HG03066 (cell line): ENCODE measurements at regions not wholly inside any gene's neighbourhood (a gene's known extent, or its start where the extent isn't known, plus 50 kb on each side); places are given as distances from the start of the nearest gene placed in this dataset.

Experiments
- ATAC-seq: cut with Tn5 transposase; IDR thresholded peaks from one replicate; pipeline ENCODE4 v1.9.1; 2021; ENCODE audit warnings: low read depth; ENCODE audit not compliant: unreplicated experiment

DNA sequence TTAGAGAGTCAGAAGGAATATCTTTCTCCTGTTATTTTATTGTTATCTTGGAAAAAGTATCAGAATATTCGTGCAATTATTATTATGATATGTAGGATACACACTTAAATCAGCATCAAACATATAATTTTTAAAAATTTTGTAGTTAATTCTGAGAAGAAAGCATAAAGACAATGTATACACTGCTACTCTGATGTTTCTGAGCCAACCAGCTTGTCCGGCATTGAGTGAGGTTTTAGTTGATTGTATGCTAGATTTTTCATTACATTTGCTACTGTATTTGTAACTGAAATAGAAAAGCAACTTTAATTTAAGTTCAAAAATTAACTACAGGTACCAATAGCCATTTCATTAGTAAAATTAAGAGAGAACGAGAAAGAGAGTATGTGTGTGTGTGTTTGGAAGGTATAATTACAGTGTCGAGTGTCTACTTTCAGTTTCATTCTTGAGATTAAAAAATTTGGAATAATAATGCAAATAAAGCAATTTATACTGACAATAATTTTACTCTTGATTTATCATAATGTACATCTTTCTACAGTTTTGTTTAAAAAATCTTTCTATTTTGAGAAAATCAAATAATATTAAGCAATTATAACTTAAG is 160.4 kb upstream of the CDH12 start:
- ATAC-seq = no peak

DNA sequence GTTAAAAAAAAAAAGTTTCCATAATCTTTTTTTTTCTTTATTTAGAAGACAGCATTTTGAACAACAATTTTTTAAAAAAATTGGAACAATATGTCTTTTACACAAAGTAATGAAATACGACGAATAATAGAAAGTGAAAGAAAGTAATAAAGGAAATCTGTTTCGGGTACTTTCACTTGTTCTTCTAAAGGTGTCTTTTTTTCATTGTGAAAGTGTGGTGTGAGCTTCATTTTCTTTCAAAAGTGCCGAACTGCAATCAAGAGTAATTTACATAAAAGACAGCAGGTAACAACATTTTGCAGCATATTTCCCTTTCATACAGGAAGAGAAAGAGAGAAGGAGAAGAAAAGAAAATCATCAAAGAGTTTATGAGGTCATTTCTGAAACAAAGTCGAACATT is 159.7 kb upstream of the CDH12 start:
- peak; percentile 76 for ATAC-seq

DNA sequence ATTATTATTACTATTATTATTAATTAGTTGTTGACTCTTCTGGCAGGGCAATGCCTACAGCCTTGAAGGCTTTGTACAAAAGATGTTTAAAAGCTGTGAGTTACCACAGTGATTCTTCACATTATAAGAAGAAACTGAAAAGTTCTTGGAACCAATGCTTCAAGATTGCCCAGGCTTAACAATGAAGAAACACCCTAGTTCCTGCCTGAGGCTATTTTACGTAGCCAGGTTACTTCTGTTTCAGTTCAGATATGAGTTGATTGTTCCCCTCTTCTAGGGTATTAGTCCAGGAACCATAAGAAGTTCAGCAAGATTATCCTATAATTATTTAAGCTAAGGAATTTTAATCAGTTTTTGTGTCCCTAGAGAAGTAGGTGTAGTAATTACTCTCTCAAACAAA is 154.6 kb upstream of the CDH12 start:
- ATAC-seq = no peak

- no peak for ATAC-seq
Measured at GRCh38 chr5:23007236-23007635, 154.1 kb upstream of the CDH12 start.

DNA sequence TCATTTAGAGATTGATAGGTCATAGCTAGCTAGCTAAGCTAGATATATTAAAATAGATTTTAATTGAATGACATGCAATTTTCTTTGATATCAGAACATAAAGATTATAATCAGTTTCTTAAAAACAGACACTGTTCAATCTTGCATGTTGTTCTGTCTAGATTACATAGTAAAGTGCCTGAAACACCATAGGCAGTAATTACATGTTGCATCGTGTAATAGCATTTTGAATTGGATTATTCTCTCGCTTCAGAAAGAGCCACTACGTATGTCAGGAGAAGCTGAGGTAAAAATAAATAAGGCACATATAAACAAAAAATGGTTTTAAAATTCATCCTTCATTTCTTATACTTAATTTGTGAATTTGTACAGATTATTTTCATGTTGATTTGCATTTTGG is 148.0 kb upstream of the CDH12 start:
- ATAC-seq = no peak

GRCh38 chr5:22998774-22999173 is 145.6 kb upstream of the CDH12 start:
- ATAC-seq = no peak

GRCh38 chr5:22998362-22998761 is 145.2 kb upstream of the CDH12 start:
- no peak for ATAC-seq

GRCh38 chr5:22988937-22989336 is 135.8 kb upstream of the CDH12 start:
- no peak for ATAC-seq

GRCh38 chr5:22986281-22986680 is 133.1 kb upstream of the CDH12 start:
- ATAC-seq = no peak

DNA sequence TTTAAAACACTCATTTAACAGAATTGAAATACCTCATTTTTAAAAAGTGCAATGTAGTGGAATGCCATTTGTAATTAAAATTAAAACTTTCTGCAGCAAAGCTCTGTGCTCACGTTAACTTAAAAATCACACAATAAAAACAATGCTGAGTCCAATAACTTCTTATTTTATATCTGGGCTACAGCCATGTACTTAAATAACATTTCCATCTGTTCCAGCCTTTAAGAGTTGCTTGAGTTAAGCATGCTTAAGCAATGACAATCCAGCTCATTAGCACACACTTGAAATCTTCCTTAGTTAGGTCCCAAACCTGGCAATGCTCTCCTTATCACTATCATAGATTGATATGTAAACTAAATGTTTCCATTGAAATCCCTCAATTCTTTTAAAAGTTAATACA is 132.3 kb upstream of the CDH12 start:
- no peak for ATAC-seq

DNA sequence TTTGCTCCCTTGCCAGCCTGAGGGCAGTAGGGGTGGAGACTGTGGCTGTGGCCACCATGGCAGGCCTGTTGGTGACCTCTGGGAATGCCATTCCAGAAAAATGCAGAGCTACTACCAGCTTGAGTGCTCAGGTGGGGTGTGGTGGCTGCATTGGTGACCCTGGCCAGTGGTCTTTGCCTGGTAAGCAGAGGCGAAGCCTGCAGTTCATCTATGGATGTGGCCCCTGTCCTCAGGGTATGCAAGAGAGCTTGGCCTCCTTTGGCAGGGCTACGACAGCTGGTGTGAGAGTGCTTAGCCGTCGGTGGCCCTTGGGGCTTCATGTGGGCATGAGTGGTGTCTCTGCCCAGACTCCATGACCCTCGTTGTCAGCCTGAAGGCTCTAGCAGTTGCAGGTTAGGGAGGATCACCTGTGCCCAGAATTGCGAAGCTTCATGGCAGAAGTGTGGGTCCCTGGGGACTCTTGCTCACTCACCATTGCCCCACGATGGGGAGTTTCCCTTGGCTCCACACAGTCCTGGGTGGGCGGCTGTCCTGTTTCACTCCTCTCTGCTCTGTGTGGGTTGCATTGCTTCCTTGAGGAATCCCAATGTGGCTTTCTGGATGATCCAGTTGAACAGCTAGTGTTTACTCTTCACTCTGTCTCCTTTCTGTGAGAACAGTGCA is 117.9 kb upstream of the CDH12 start:
- no peak for ATAC-seq

- no peak for ATAC-seq
Measured at GRCh38 chr5:22970491-22970890, 117.3 kb upstream of the CDH12 start.

DNA sequence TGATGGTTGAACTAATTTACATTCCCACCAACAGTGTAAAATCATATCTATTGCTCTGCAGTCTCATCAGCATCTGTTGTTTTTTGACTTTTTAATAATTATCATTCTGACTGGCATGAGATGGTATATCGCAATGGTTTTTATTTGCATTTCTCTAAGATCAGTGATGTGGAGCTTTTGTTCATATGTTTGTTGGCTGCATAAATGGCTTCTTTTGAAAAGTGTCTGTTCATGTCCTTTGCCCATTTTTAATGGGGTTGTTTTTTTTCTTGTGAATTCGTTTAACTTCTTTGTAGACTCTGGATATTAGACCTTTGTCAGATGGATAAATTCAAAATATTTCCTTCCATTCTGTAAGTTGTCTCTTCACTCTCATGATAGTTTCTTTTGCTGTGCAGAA is 115.2 kb upstream of the CDH12 start:
- no peak for ATAC-seq

DNA sequence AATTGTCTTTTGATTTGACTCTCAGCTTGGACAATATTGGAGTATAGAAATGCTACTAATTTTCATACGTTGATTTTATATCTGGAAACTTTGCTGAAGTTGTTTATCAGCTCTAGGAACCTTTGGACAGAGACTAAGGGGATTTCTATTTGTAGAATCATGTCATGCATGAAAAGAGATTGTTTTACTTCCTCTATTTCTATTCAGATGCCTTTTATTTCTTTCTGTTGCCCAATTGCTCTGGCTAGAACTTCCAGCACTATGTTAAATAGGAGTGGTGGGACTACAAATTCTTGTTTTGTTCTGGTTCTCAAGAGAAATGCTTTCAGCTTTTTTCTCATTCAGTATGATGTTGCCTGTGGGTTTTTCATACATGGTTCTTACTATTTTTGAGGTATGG is 112.8 kb upstream of the CDH12 start:
- ATAC-seq = no peak

DNA sequence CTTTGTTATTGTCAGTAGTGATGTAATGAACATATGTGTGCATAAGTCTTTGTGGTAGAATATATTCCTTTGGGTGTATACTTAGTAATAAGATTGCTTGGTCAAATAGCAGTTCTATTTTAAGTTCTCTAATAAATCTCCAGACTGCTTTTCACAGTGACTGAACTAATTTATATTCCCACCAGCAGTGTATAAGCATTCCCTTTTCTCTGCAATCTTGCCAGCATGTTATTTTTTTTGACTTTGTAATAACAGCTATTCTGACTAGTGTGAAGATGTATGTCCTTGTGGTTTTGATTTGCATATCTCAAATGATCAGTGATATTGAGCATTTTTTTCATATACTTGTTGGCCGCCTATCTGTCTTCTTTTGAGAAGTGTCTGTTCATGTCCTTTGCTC is 111.5 kb upstream of the CDH12 start:
- no peak for ATAC-seq

- ATAC-seq = no peak
Measured at GRCh38 chr5:22958462-22959262, 105.5 kb upstream of the CDH12 start.

- ATAC-seq = no peak
Measured at GRCh38 chr5:22947921-22948320, 94.8 kb upstream of the CDH12 start.

GRCh38 chr5:22938362-22938761 is 85.2 kb upstream of the CDH12 start:
- no peak for ATAC-seq

DNA sequence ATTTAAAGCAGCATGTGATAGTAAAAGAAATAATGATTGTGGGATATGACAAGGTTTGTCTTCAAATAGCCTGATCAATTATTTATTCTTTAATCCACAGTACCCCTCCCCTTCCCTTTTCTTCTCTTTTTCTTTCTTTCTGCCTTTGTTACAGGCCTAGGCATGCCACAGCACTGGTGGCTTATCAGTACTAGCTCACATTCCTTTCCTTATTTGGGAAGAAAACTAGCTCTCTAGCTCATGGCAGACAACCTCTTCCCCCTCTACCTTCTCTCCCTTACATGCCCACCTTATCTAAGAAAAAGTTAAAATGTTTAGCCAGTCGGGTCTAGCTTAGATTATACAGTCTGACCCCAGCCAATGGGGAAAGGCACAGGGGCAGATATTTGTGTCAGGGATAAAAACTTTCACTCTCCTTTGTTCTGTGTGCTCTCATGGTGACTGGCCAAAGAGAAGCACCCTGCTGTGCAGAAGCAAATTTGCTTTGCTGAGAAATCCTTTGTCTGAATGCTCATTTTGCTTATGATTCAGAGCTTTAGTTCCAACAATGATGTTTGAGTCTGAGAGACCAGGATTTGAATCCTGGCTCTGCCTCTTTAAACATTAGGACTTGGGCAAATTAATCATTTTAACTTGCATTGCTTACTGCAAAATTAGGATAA is 75.8 kb upstream of the CDH12 start:
- ATAC-seq = no peak

DNA sequence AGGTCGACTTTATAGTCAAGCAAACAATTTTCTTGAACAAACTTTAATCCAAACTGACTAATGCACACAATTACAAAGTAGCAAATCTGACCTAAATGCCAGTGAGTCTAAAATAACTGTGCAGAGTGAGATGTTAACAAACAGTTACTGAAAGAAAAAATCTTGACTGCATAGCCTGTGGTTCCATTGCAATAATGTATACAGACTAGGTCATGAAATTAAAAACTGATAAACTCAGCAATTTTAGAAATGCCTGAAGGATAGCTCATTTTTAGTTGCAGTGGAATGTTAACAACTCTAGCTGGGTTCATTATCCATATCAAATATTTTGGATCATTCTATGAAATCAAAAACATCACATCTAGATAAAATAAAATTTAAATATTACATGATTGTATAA is 73.4 kb upstream of the CDH12 start:
- ATAC-seq = no peak

DNA sequence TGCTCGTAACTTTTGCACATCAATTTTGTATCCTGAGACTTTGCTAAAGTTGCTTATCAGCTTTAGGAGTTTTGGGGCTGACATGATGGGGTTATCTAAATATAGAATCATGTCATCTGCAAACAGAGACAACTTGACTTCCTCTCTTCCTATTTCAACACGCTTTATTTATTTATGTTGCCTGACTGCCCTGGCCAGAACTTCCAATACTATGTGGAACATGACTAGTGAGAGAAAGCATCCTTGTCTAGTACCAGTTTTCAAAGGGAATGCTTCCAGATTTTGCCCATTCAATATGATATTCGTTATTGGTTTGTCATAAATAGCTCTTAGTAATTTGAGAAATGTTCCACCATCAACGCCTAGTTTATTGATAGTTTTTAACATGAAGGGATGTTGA is 65.4 kb upstream of the CDH12 start:
- ATAC-seq = no peak
